GM18511 (cell line): ENCODE measurements at regions not wholly inside any gene's neighbourhood (a gene's known extent, or its start where the extent isn't known, plus 50 kb on each side); places are given as distances from the start of the nearest gene placed in this dataset.
"Not testable (repeated sequence)": the region's sequence is repeated elsewhere in the genome, so short reads cannot be mapped to it uniquely, and the experiment has no call there.

Source experiments
- ATAC-seq: cut with Tn5 transposase; IDR thresholded peaks from one replicate; pipeline ENCODE4 v1.9.1; 2021; ENCODE audit warnings: mild to moderate bottlenecking, moderate library complexity; ENCODE audit not compliant: unreplicated experiment

DNA sequence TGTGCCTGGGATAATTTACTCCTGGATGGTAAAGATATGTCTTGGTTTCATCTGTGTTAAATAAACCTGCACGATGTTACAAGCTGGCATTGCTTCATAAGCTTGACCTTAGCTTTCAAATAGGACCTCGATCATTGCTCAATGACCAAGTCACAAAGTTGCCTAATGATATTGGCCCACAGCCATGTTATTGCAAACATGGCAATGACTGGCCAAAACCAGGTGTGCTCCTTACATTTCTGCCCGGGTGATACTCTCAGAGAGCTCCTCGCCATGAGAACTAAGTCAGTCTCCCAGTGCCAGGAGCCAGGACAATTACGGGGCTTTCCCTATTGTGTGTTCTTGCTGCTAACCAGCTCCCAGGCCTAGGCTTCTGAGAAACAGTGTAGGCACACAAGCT is 72.5 kb upstream of the CYP1B1 start:
- ATAC-seq = no peak

DNA sequence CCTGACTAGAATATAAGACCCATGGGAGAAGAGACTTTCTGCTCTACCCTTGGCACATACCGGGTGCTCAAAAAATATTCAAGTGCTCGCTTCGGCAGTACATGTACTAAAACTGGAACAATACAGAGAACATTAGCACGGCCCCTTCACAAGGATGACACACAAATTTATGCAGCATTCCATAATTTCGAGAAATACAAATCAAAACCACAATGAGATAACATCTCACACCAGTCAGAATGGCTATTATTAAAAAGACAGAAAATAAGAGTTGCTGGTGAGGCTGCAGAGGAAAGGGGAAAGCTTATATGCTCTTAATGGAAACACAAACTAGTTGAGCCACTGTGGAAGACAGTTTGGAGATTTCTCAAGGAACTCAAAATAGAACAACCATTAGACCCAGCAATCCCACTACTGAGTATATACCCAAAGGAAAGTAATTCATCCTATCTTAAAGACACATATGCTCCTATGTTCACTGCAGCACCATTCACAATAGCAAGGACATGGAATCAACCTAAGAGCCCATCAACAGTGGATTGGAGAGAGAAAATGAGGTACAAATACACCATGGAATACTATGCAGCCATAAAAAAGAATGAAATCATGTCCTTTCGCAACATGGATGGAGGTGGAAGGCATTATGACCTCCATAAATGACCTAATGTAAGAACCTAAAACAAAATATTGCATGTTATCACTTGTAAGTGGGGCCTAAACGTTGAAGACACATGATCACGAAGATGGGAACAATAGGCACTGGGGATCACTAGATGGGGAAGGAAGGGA is 71.6 kb upstream of the CYP1B1 start:
- ATAC-seq = no peak

DNA sequence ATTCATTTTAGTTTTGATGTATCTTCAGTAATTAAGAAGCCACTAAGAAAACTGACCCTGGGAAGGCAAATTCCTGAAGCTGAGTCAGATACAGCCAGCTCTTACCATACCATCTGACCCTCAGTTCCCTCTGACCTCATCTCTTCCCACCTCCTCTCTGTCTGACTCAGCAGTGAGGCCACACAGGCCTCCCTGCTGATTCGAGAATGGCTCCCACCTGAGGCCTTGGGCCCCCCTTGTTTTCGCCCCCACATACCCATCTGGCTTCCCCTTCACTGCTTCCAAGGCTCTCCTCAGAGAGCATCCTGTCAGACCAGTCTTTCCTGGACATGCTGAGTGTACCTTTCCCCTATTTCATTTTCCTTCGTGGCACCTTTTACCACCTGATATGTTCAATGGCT is 71.0 kb upstream of the CYP1B1 start:
- ATAC-seq = peak; percentile 96

GRCh38 chr2:38146275-38146906 is 70.4 kb upstream of the CYP1B1 start:
- ATAC-seq = peak; percentile 82

DNA sequence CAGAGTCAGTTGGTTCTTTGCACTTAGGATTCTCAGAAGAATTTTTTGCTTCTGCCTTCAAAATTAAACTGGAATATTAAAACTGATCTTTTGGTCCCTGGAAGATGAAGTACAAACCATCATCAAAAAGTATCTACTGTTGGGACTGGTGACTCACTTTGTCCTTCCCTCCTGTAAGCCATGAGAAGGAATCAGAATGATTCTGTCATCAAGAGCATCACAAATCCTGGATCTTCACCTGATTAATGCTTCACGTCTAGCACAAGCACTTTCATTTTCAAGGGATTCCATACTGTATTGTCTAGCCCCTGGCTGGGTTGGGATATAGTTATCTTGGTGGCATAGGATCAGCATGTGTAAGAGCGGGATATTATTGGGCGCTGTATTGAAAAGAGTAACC is 69.3 kb upstream of the CYP1B1 start:
- no peak for ATAC-seq

DNA sequence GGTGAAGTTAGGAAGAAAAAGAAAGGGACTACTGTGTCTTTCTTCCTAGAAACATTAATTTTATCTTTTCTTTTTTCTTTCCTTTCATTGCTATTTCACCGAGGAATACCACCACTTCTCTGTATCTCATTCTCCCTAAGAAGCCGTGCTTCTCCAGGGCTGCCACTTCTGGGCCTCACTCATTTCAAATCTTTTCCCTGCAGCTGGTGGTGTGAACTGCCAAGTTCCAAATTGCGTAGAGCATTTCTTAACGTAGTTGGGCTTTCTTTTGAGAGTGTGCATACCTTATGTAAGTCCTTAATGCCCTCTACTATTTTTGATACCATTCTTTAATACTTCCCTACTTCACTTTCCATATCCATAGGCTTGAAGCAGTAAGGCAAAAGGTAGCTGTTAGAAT is 66.7 kb upstream of the CYP1B1 start:
- ATAC-seq = no peak

DNA sequence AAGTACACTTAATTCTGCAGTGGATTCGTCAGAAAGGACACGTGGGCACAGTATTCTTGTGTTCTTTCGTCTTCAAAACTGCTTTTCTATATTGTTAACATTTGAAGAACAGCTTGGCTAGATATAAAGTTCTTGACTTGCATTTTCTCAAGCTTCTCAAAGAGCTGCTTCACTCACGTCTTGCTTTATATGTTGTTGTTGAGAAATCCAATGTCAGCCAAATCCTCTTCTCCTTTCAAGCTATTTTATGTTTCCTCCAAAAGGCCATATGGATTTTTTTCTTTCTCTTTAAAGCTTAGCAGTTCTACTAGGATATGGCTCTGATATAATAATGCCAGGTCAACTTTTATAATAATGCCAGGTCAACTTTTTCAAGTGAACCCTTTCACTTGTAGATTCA is 65.5 kb upstream of the CYP1B1 start:
- ATAC-seq = no peak

GRCh38 chr2:38138996-38139395 is 63.0 kb upstream of the CYP1B1 start:
- ATAC-seq = no peak

- ATAC-seq = no peak
Measured at GRCh38 chr2:38138419-38138818, 62.5 kb upstream of the CYP1B1 start.

GRCh38 chr2:38137958-38138357 is 62.0 kb upstream of the CYP1B1 start:
- ATAC-seq = not testable (repeated sequence)

DNA sequence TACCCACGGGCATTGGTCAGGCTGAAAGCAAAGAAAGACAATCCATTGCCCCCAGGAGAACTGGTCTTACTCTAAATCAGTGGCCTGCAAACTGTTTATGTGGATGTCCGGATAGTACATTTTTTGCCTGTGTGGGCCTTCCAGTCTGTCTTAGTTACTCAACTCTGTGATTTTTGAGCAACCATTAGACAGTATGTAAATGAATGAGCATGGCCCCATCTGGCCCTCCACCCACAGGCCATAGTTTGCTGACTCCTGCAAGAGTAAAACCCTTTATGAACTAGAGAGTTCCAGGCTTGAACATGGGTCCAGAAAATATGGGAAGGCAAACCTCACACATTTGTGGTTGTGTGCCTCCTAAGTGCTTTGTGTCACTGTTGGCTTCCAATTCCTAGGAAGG is 55.7 kb upstream of the CYP1B1 start:
- ATAC-seq = no peak

- no peak for ATAC-seq
Measured at GRCh38 chr2:38130876-38131275, 54.9 kb upstream of the CYP1B1 start.

GRCh38 chr2:38129987-38130386 is 54.0 kb upstream of the CYP1B1 start:
- ATAC-seq = no peak

DNA sequence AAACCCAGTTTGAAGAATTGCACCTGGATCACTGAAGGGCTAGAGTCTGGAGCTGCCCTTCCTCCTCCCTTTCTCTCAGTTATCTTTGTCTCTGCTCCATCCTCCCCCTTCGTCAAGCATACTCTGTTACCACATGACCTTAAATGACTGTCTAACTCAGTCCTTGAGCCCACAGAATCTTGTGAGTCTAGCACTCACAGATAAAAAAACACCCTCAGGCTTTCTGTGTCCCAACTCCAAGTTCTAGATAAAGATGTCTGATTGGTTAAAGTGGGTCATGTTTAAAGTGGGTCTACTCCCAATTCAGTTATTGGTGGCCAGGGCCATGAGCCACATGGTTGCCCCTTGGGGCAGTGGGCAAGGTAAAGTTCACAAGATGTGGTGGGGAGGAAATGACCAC is 53.5 kb upstream of the CYP1B1 start:
- ATAC-seq = no peak

GRCh38 chr2:38128653-38129052 is 52.7 kb upstream of the CYP1B1 start:
- ATAC-seq = no peak

DNA sequence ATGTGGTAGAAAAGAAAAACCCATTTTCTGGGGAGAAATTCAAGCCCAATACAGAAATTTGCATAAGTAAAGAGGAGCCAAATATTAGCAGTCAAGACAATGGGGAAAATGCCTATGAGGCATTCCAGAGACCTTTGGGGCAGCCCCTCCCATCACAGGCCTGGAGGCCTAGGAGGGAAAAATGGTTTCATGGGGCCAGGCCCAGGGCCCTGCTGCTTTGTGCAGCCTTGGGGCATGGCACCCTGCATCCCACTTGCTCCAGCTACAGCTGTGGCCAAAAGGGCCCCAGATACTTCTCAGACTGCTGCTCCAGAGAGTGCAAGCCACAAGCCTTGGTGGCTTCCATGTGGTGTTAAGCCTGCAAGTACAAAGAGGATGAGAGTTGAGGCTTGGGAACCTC is 51.3 kb upstream of the CYP1B1 start:
- no peak for ATAC-seq

DNA sequence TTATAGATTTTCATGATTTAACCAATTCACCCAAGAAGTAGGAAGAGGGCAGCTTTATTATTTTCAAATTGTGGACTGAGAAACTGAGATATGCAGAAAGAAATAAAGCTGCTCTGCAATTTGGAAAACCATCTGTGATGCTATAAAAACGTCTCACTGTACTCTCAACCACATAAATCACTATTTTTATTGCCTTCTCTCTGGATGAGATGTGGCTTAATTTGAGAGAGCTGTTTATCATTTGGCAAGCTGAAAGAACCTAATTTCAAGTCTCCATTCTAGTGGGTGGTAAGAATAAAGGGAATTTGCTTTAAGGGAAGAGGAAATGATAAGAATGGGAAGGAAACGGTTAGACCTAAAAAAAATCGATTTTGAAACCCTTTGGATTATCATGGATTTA is 49.9 kb upstream of the CYP1B1 start:
- no peak for ATAC-seq
